ENCODE measurements at regions not wholly inside any gene's neighbourhood (a gene's known extent, or its start where the extent isn't known, plus 50 kb on each side); places are given as distances from the start of the nearest gene placed in this dataset.

DNA sequence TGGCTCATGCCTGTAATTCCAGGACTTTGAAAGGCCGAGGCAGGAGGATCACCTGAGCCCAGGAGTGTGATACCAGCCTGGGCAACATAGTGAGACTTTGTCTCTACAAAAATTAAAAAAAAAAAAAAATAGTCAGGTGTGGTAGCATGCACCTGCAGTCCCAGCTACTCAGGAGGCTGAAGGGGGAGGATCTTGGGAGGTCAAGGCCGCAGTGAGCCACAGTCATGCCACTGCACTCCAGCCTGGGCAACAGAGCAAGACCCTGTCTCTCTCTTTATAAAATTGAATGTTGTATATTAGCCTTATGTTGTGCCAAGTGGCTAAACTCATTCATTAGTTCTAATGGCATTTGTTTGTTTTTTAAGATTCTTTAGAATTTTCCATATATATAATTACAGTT lies 207.7 kb upstream of the COPS8 start:
- DNase-seq, result no peak

DNA sequence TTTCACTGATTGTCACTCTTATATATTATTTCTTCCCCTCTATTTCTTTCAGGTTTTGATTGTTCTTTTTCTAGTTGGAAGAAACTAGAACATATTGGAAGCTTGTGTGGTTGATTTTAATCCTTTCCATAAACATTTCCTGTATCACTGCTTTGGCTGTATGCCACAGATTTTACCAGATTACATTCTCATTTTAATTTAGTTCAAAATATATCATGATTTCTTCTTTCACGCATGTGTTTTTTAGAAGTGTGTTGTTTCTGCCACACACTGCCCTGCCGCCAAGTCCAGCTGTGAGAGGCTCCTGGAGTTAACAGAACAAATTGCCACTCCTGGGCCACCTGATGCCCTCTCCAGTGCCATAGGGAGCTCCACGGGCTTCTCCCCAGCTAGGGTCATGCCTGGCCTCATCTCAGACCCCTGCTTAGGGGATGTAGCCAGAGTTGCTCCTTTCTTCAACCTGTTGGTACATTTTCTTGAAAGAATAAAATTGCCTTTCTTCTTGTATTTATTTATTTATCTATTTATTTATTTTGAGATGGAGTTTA lies 206.2 kb upstream of the COPS8 start:
- DNase-seq, result no peak

DNA sequence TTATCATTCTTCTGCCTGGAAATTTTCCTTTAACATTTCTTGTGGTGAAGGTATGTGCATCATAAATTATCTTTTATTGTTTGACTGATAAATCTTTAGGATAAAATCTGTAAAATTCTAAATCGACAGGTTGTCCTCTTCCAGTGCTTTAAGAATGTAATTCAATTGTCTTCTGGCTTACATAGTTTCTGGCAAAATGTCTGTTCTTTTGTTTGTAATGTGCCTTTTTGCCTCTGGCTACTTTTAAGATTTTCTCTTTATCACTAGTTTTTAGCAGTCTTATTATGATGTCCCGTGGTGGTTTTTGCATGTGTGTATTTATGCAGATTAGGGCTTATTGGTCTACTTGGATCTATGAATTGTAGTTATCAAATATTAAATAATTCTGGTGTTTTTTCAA lies 203.6 kb upstream of the COPS8 start:
- no peak for DNase-seq

DNA sequence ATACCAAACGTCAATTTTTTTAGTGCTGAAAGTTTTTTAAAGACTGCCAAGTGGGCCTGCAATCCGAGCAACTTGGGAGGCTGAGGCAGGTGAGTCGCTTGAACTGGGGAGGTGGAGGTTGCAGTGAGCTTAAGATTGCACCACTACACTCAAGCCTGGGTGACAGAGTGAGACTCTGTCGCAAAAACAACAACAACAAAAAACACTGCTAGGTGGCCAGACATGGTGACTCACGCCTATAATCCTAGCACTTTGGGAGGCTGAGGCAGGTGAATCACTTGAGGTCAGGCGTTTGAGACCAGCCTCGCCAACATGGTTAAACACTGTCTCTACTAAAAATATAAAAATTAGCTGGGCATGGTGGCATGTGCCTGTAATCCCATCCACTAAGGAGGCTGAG lies 202.8 kb upstream of the COPS8 start:
- DNase-seq, result no peak

DNA sequence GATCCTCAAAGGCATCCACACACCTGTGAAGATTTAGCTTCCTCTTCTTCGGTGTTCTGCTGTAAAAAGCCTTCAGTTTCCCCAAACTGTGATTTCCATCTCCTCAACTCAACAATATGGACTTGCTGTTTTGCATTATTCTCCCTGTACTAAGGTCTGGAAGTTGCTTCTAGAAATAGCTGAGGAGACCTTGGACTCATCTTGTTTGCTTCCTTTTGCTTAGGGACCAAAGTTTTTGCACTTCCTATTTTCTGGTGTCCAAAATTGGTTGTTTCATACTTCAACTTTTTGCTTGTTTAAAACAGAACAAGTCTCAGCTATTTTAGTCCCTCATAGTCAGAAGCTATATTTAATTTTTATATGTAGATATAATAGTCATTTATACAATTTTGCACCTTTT lies 201.9 kb upstream of the COPS8 start:
- no peak for DNase-seq

DNA sequence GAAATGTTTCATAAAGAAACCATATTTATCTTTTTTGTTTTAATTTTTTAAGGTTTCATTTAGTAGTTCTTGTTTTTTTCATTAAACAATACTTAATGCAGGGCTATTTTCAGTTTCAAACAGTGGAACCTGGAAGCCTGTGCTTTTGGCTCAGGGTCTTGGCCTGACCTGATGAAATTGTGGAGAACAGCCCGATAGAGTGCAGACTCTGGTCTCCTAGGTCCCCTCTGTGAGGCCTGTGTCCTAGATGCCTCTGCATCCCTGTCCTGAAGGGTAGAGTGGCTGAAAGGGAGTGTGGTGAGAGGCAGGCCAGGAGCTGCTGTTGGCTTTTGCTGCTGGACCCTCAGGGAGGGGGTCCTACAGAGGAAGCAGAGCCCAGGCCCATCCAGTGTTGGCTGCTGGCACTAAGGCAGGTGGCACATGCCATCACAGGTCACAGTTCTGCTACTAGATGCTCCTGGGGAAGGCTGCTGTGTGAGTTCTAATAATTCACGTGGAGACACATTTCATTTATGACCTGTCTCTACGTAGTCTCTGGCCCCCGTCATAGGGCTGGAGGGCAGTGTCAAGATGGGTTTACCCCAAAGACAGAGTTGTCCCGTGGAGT lies 201.0 kb upstream of the COPS8 start:
- no peak for DNase-seq

DNA sequence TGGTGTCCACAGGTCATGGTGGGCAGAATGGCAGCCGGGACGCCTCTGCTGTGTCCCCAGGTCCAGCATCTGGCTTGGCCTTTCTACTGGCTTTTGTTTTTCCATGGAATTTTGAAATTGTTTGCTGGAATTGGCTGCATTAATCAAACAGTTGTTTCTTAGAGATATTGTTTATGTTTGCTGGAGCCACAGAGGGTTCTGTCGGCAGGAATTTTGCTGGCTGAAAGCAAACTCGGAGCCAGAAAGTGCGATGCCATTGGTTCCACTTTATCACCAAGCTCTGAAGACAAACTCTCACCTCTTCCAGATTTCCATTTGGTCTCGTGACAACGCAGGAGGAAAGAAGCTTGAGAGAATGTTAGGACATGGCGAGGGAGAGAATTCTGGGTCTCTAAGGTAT lies 199.2 kb upstream of the COPS8 start:
- DNase-seq, result no peak

DNA sequence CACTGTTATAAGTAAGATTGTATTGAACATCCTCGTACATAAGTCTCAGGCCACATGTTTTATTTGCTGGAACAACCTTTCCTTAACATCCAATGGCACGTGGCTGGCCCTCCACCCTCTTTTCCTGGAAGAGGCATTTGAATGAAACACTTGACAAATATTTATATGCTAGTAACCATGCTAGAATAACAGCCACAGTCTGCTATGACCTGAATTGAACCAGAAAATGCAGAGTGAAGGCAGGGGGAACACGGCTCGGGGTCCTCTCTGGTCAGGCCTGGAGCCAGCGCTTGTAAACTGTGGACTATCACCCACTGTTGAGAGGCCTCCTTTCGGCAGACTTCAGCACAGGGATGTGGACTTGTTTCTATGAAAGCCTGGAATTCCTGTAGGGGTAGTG lies 198.2 kb upstream of the COPS8 start:
- DNase-seq, result no peak

DNA sequence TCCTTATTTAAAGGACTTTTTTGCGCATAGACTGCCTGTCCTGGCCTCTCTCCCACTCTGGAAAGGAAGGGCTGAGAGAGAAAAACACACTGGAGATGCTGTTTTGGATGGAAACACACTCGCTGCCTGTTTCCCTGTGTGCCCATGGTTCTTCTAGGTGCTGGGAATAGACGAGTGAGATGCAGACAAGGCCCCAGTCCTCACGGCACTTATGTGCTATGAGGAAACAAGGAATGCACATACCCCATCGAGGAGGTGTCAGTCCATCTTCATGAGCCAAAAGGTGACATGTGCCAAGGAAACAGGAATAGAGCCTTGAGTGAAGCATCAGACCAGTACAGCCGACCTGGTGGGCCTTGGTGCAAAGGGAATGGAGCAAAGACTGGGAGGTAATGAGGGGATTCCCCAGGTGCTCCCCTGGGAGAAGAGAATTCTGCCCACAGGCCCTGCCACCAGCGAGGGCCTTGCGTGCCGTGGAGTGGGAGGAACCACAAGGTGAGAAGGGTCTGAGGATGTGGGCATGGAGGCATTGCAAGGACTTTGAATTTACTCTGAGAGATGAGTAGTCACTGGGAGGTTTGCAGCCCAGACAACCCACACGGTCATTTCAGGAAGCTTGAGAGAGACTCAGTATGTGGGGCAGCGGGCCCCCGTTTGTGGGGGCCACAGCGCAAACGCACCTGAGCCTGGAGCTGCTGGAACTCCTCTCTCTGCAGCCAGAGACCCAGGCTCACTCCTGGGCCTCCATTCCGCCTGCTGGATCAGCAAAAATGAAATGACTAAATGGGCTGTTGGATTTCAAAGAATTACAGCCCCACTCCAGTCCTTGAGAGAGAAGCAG lies 197.5 kb upstream of the COPS8 start:
- no peak for DNase-seq

DNA sequence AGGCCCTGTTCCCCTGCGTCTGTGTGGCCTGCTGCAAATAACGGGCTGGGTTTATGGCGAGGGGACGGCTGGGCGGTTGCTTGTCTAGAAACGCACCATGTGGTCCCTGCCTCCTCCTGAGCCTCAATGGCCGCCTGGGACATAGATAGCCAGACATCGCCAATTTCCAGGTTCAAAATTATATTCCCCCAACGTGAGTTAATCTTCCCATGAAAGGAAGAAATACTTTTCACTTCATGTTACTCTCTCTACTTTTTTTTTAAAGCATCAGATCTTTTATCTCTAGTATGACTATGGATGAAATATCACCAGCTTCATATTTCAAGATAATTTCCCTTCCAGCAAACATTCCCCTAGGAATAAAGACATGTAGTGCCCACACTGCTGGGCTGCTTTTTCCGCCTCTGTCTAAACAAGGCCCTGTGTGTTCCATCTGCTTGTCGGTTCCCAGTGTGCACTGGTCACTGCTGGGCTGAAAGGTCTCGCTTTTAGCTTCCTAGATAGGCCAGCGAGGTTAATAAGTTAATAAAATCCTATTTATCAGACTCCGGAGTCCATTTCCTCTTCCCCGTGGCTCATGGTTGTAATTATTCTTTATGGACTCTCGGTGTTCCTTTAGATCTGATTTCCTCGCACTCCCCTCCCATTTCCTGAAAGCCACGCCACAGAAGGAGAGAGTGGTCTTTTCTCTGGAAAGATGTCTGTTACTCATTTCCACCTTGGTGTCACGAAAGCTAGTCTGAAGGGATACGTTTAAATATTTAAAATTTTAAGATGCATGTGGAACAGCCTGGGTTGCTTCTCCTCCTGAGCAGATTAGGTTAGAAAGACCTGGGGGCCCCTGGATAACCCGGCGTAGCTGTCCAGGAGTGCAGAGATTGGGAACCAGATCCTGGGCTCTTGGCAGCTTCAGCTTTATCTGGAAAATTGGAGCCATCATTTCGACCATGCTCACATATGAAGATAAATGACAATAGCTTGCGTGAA lies 196.6 kb upstream of the COPS8 start:
- DNase-seq, result peak; percentile 58

DNA sequence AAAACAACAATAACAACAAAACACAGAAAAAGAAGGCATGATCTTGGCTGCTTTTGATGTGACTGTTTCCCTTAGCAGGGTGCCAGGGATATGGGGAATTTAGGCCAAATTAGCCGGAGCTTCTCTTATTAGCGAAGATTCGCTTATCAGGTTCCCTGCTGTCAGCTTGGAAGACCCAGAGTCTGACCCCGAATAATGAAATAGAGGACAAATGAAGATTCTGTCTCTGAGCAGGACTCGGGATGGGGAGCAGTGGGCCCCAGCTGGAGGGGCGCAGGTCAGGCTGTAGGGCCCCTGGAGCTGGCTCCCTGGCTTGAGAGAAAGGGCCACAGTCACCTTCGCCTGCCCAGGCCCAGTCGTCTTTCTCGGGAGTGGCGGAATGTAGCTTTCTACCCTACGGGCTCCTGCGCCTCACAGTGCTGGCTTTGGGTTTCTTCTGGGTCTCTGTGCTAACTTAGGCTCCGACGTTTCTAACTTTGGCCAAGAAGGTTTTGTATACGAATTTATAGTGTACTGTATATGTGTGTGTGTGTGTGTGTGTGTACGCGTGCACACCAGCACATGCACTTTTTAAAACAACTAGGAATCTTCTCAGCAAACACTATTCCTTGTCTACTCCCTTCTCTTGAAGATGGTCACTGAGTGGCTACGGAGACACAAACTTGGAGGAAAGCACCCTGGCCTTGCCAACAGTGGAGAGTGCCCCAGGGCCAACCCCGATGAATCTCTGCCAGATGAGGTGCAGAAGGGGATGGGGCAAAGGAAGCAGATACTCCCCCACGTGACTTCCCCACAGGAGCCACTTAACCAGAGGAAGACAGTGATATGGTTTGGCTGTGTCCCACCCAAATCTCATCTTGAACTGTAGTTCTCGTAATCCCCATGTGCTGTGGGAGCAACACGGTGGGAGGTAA lies 195.6 kb upstream of the COPS8 start:
- DNase-seq, result no peak

DNA sequence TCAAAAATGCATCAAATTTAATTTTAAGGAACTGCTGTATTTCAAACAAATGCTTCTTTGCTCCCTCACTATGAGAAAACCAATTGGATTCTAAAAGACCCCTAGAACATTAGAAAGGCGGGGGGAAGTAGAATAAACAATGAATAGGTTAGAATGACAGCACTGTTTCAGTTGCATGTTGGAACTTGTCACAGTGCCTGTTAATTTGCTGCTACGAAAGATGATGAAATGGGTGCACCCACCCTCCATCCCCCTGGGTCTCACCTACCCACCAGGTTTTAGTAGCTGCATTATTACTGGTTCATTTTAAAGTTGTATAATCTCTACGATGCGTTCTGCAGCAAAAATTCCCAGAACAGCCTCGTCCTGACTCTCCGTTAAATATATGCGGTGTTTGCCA lies 193.0 kb upstream of the COPS8 start:
- no peak for DNase-seq

DNA sequence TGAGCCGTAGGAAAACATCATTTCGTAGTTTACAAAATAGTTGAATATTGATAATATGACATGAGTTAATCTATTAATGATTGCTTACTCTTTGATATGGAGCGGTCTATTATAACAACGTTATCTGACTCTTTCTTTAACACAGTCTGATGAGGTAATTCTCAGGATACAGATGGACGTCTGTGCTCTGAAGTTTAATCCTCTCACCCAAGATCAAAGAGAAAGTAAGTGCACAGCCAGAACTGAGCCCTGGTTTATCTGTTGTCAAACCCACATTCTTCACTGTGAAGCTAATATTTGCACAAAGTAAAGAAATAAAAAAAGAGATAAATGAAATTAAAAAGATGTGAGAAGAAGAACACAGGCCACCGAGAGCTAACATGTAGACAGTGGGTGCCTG lies 190.9 kb upstream of the COPS8 start:
- DNase-seq, result no peak

DNA sequence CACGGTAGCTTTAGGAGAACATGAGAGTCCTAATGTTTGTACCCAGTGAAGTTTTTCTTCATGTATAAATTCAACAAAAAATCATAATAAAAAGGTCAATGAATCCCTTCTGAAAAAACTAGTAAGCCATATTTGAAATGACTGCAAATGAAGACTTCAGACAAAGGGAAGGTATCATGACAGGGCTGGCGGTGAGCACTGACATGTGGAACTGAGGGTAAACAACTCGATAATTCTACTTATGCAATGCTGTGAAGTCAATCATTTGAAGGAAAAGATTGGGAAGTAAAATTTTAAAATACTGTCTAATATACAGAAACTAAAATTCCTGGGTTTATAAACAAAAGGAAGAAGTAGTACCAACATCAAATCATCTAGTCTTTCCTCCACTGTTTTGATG lies 190.2 kb upstream of the COPS8 start:
- DNase-seq, result no peak

DNA sequence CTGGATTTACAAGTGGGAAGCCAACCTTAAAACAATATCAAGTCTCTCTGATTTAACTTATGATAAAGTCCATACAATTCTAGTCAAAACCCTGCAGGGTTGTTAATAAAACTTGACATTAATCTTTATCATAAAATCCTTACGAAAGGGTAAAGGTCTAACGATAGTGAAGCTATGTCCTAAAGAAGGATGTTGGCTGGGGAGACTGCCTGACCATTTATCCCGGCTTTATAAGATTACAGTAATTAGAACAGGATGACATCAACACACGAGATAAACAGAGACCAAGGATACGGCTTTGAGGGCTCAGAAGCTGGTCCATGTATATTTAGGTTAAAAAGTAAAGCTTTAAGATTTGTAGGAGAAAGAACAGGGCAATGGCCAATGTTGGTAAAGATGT lies 189.0 kb upstream of the COPS8 start:
- no peak for DNase-seq

DNA sequence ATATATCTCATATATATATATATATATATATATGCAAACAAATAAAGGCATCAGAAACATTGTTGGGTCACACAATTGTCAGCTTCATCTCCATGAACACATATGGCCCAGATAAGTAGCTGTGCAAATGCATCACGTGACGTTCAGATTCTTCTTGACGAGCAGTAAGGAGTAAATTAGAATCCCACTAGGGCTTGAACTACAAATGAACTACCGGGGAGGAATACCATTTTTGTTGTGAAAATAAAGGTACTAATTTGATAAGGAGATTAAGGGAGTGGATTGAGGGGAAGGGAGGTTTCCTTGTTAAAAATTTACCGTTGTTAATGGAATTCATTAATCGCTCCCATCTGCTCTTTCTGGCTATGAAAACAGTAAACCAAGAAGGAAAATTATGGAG lies 186.5 kb upstream of the COPS8 start:
- DNase-seq, result no peak

DNA sequence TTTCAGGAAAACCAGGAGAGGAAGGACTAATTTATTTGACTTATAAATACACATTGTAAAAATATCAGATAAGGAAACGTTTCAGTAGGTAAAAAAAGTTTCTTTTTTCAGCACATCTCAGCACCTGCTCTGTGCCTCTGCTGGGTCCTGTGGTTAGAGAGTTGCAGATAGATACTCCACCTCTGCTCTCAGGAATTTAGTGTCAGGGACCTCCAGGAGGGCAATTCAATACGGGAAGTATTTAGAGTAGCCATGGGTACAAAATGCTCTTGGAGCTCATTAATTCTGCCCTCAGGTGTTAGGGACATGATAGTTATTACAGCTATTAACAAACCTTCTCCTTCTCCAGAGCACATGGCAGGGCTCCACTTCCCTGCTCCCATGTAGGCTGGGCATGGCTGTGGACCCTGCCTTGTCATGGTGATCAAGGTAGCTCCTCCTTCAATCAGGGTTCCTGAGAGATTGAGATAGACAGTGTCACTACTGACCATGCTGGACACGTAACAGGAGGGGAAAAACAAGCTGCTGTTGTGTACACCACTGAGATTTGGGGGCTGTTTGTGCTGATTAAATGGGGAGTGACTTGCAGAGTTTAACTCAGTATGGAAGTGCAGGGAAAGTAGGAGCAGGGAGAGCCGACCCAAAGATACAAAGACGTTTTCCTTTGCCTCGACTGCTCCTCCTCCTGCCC lies 185.6 kb upstream of the COPS8 start:
- DNase-seq, result no peak

DNA sequence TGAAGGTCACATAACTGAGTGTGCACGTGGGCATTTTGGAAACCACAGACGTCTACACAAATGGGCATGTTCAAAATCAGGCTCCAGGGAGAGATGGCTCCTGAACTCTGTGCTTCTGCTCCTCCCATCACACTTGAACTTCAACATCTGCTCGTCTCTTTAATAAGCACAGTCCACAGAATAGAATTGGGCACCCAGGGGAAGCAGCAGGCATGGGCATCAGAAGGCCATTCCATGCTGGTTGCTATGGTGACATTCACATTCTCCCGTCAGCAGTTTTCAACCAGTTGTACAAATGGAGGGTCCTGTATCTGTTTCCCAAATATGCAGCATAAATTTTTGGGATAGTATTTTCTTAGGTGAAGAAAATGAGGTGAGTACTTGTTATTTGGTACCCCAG lies 183.7 kb upstream of the COPS8 start:
- no peak for DNase-seq

DNA sequence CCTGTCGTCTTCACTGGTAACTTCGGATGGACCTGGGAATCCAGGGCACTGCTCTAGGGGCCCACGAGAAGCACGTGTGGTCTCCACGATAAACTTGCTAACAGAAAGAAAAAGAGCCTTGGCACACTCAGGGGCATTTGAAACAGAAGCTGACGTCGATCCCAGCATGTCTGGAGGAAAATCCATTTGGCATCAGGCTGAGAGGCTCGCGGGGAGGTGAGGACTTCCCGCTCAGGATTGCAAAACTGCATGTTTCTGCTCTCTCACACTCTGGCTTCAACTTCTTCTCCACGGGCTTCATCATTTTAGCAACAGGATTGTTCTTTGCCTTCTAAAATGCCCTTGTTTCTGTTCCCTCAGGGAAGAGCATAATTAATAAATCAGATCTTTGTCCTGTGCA lies 181.7 kb upstream of the COPS8 start:
- no peak for DNase-seq

DNA sequence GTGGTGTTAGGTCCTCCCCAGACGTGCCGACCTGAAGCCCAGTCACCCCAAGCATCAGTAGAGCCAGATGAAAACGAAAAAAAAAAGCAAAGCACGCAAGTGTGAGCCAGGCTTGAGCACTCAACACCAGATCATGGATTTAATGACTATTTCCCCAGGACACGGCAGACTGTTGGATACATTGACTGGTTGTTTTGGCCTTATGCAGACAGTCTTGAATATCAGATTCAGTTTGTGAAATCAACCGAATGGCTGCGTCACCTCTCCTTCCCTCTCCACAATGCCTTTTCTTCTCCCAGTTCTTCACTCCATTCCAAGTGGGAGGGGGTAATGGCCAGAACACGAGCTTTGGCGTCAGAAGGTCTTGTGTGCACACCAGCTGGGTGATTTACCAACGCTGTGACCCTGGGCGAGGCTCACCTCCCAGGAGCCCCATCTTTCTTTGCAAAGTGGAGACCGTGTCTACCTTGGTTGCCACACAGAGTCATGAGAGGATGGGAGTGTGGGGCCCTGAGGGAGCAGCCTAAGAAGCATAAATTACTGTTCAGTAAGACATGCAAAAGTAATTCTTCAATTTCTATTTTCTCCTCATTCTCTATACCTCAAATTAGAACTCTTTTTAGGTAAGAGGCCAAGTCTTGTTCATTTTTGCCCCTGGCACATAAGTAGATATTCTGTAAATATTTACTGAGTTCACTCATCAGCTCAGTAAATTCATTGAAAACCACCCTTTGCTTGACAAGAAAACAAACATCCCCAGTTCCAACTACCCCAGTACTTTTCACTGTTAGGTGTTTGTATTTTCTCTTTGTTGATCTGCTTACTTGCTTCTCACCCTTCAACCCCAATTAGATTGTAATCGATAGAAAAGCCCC lies 181.1 kb upstream of the COPS8 start:
- no peak for DNase-seq

Measured in right kidney (tissue), 1 donor.